ENCODE measurements at regions not wholly inside any gene's neighbourhood (a gene's known extent, or its start where the extent isn't known, plus 50 kb on each side); places are given as distances from the start of the nearest gene placed in this dataset.

DNA sequence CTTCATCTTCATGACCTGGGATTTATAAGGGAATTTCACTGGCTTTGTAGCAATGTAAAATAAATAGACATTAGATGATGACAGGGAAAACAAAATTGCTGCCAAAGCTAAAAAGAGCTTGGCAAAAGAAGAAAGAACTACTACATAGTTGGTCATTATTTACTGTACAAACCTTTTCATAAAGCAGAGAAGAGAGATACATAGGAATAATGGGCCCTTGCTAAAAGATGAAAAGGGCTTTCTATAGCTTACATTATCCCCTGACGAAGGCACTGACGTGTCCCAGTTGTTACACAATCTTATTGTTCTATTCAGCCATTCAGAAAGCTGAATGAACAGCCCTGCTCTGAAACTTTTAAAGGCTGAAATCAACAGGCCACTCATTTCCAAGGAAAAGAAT is 57.1 kb downstream of the ZC3H11B start:
- no peak overlapping the region for H3K9ac ChIP-seq (ENCODE audit: low read length)
- no peak for DNase-seq (ENCODE audit: low read depth, low spot score)
- no peak overlapping the region for H3K27ac ChIP-seq (ENCODE audit: low read depth, low read length)
- H3K79me2 ChIP-seq (ENCODE audit: insufficient read depth, low read length): no peaks in the 10 kb centered on the region
- H3K27me3 ChIP-seq (ENCODE audit: insufficient read depth, low read length): no peaks in the 10 kb centered on the region
- ATAC-seq: no peak
- no peaks in the 10 kb centered on the region for H3K4me1 ChIP-seq (ENCODE audit: control insufficient read depth in 1 of 2, insufficient read depth in 2 of 2, low read length in 2 of 2)
- ChIA-PET RAD21 (ENCODE audit: low non-redundant PET in 1 of 2, low total read pairs in 2 of 2, uncharacterized antibody in 2 of 2, unreplicated experiment in 2 of 2) (no interaction called here), POLR2A (no interaction called here), CTCF (no interaction called here)
- H3K9me2 ChIP-seq (ENCODE audit: insufficient read depth): no peaks in the 10 kb centered on the region
- no peak overlapping the region for H3K4me2 ChIP-seq (ENCODE audit: low read length)
- intact Hi-C loops (cut with micrococcal nuclease): loop anchor here (10.0 kb wide), 1 partner anchor 351 kb away; no protein-coding TSS in a partner anchor
- no peaks in the 10 kb centered on the region for H4K20me1 ChIP-seq (ENCODE audit: insufficient read depth)
- no peaks in the 10 kb centered on the region for H3K9me3 ChIP-seq (ENCODE audit: control insufficient read depth in 1 of 2, insufficient read depth in 1 of 2, low read depth in 1 of 2, low read length in 2 of 2)
- no peaks in the 10 kb centered on the region for H3K36me3 ChIP-seq (ENCODE audit: control insufficient read depth in 1 of 2, insufficient read depth in 2 of 2, low read length in 2 of 2)
- H3K4me3 ChIP-seq (replicated peaks in 1 of 2; ENCODE audit: low read depth in 1 of 2, low read length in 2 of 2): no peak overlapping the region
- BruUV-seq (replicated peaks): no TSS peak
- TF ChIP-seq FOSL1 (IDR thresholded peaks at IDR 0.05; ENCODE audit: low read depth) (no peak), EGR1 (IDR thresholded peaks at IDR 0.05; ENCODE audit: low read depth) (no peak), ZFX (IDR thresholded peaks at IDR 0.05) (no peak), SIN3A (IDR thresholded peaks at IDR 0.05; ENCODE audit: low read depth) (no peak), JUND (IDR thresholded peaks at IDR 0.05) (no peak), ELF1 (IDR thresholded peaks at IDR 0.05; ENCODE audit: borderline replicate concordance, low read depth) (no peak), RAD21 (IDR thresholded peaks at IDR 0.05; ENCODE audit: low read depth) (no peak), SP1 (IDR thresholded peaks at IDR 0.05; ENCODE audit: low read depth) (no peak), EZH2 (IDR thresholded peaks at IDR 0.05) (no peak), EZH2phosphoT487 (IDR thresholded peaks at IDR 0.05; ENCODE audit: borderline replicate concordance) (no peak), POLR2AphosphoS5 (IDR thresholded peaks at IDR 0.05; ENCODE audit: low read depth, low read length) (no peak), CEBPB (IDR thresholded peaks at IDR 0.05; ENCODE audit: low read depth) (no peak), YY1 (IDR thresholded peaks at IDR 0.05; ENCODE audit: extremely low read depth, insufficient replicate concordance, low read depth, low read length) (no peak)
- TF ChIP-seq, protein P1, sequence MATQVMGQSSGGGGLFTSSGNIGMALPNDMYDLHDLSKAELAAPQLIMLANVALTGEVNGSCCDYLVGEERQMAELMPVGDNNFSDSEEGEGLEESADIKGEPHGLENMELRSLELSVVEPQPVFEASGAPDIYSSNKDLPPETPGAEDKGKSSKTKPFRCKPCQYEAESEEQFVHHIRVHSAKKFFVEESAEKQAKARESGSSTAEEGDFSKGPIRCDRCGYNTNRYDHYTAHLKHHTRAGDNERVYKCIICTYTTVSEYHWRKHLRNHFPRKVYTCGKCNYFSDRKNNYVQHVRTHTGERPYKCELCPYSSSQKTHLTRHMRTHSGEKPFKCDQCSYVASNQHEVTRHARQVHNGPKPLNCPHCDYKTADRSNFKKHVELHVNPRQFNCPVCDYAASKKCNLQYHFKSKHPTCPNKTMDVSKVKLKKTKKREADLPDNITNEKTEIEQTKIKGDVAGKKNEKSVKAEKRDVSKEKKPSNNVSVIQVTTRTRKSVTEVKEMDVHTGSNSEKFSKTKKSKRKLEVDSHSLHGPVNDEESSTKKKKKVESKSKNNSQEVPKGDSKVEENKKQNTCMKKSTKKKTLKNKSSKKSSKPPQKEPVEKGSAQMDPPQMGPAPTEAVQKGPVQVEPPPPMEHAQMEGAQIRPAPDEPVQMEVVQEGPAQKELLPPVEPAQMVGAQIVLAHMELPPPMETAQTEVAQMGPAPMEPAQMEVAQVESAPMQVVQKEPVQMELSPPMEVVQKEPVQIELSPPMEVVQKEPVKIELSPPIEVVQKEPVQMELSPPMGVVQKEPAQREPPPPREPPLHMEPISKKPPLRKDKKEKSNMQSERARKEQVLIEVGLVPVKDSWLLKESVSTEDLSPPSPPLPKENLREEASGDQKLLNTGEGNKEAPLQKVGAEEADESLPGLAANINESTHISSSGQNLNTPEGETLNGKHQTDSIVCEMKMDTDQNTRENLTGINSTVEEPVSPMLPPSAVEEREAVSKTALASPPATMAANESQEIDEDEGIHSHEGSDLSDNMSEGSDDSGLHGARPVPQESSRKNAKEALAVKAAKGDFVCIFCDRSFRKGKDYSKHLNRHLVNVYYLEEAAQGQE (IDR thresholded peaks at IDR 0.05; ENCODE audit: low read depth): no peak
- TF ChIP-seq, protein P2, sequence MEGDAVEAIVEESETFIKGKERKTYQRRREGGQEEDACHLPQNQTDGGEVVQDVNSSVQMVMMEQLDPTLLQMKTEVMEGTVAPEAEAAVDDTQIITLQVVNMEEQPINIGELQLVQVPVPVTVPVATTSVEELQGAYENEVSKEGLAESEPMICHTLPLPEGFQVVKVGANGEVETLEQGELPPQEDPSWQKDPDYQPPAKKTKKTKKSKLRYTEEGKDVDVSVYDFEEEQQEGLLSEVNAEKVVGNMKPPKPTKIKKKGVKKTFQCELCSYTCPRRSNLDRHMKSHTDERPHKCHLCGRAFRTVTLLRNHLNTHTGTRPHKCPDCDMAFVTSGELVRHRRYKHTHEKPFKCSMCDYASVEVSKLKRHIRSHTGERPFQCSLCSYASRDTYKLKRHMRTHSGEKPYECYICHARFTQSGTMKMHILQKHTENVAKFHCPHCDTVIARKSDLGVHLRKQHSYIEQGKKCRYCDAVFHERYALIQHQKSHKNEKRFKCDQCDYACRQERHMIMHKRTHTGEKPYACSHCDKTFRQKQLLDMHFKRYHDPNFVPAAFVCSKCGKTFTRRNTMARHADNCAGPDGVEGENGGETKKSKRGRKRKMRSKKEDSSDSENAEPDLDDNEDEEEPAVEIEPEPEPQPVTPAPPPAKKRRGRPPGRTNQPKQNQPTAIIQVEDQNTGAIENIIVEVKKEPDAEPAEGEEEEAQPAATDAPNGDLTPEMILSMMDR (IDR thresholded peaks at IDR 0.05 in 2 of 3, conservative IDR thresholded peaks at IDR 0.05 in 1 of 3; ENCODE audit: borderline replicate concordance in 1 of 3, insufficient read depth in 1 of 3, low read depth in 2 of 3, low read length in 2 of 3): no peak
- TF ChIP-seq, protein P3, sequence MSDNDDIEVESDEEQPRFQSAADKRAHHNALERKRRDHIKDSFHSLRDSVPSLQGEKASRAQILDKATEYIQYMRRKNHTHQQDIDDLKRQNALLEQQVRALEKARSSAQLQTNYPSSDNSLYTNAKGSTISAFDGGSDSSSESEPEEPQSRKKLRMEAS (IDR thresholded peaks at IDR 0.05): no peak
- H2AFZ ChIP-seq (ENCODE audit: low read depth, low read length, poor library complexity, severe bottlenecking): no peak overlapping the region

Measured in HCT116 (cell line).